ENCODE measurements at regions not wholly inside any gene's neighbourhood (a gene's known extent, or its start where the extent isn't known, plus 50 kb on each side); places are given as distances from the start of the nearest gene placed in this dataset.
"Not testable (repeated sequence)": the region's sequence is repeated elsewhere in the genome, so short reads cannot be mapped to it uniquely, and the experiment has no call there.

DNA sequence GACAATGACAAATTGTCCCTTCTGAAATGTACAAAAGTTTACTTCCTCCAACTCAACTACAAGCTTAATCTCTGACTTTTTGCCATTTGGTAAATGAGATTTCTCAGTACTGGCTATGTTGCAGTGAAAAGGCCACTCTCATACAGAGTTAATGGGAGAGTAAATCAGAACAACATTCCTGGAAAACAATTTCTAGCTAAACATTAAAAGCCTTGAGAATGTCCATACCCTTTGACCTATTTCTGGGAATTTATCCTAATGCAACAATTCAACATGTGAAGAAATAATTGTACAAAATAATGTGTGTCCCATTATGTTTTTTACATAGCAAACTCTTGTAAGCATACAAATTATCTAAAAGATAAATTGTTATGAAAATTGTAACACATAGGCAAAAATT lies 56.3 kb upstream of the SPEF2 start:
- no peak for DNase-seq (ENCODE audit: low read depth in 1 of 2, low spot score in 1 of 2)

DNA sequence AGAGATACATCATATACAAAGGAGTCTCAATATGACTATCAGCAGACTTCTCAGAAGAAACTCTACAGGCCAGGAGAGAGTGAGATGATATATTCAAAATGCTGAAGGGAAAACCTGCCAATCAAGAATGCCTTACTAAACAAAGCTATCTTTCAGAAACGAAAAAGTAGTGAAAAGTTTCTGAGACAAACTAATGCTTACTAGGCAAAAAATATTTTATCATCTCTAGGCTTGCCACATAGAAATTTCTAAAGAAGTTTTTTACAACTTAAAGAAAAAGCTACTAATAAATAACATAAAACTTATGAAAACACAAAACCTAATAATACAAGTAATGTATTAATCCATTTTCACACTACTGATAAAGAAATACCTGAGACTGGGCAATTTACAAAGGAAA lies 59.9 kb upstream of the SPEF2 start:
- DNase-seq (ENCODE audit: low read depth in 1 of 2, low spot score in 1 of 2), result no peak

- no peak for DNase-seq (ENCODE audit: low read depth in 1 of 2, low spot score in 1 of 2)
Measured at GRCh38 chr5:35557199-35557598, 60.5 kb upstream of the SPEF2 start.

DNA sequence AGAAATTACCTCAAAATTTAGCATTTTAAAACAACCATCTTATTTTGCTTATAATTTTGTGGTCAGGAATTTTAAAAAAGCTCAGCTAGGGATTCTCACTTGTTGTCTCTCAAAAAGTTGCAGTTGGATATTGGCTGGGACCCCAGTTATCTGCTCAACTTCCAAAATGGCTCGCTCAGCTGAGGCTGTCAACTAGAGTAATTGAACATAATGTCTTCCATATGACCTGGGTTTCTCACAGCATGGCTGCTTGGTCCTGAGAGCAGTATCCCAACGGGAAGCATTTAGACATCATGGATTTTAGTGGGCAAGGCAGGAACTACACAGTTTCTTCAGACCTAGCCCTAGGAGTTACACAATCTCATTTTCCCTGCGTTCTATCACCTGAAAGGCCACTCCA lies 63.6 kb upstream of the SPEF2 start:
- DNase-seq (ENCODE audit: low read depth in 1 of 2, low spot score in 1 of 2), result no peak

DNA sequence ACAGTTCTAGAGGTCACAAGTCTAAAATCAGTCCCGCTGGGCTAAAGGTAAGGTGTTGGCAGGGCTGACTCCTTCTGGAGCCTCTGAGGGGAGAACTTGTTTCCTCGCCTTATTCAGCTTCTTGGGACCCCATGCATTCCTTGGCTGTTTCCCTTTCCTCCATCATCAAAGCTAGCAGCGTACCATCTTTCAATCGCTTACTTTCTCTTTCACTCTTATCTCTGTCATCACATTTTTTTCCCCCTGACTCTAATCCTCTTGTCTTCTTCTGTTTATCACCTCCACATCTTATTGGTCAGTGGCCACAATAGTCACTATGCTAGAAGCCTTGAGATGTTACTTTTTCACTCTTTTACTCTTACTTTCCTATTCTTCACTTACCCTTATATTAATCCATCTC lies 72.5 kb upstream of the SPEF2 start:
- no peak for DNase-seq (ENCODE audit: low read depth in 1 of 2, low spot score in 1 of 2)

DNA sequence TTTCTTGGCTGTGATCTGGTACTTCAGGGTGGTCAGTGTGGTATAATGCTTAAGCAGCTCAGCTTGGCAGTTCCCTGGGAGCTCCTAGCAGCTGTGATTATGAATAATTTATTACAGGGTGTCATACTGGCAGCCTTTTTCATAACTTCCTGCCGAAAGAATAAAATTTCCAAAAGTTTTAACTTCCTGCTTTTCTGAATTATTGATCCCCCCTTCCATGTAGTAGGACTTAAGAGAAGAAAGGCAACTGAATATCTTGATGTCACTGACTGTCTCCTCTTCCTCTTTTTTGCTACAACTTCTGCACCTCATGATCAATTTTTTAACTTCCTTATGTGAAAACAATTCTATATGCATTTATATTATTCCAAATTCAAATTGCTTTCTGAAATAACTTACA lies 74.3 kb upstream of the SPEF2 start:
- DNase-seq (ENCODE audit: low read depth in 1 of 2, low spot score in 1 of 2), result no peak

GRCh38 chr5:35540002-35540401 lies 77.7 kb upstream of the SPEF2 start:
- no peak for DNase-seq (ENCODE audit: low read depth in 1 of 2, low spot score in 1 of 2)

- no peak for DNase-seq (ENCODE audit: low read depth in 1 of 2, low spot score in 1 of 2)
Measured at GRCh38 chr5:35538198-35538931, 79.3 kb upstream of the SPEF2 start.

DNA sequence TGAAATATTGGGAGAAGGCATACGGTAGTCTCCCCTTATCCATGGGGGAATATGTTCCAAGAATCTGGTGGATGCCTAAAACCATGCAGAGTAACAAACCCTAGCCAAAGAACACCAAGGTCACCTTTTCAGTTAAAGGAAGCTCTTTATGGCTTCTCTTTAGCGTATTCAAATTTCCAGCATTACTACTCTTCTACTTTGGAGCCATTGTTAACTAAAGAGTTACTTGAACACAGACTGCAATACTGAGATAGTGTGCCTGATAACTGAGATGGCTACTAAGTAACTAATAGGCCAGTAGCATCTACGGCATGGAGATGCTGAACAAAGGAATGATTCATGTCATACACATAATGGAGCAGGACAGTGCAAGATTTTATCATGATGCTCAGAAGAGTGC lies 84.5 kb upstream of the SPEF2 start:
- DNase-seq (ENCODE audit: low read depth in 1 of 2, low spot score in 1 of 2), result no peak

GRCh38 chr5:35531553-35531952 lies 86.1 kb upstream of the SPEF2 start:
- DNase-seq (ENCODE audit: low read depth in 1 of 2, low spot score in 1 of 2), result not testable (repeated sequence)

- no peak for DNase-seq (ENCODE audit: low read depth in 1 of 2, low spot score in 1 of 2)
Measured at GRCh38 chr5:35518104-35518503, 99.6 kb upstream of the SPEF2 start.

GRCh38 chr5:35516271-35516670 lies 101.4 kb upstream of the SPEF2 start:
- DNase-seq (ENCODE audit: low read depth in 1 of 2, low spot score in 1 of 2), result no peak

DNA sequence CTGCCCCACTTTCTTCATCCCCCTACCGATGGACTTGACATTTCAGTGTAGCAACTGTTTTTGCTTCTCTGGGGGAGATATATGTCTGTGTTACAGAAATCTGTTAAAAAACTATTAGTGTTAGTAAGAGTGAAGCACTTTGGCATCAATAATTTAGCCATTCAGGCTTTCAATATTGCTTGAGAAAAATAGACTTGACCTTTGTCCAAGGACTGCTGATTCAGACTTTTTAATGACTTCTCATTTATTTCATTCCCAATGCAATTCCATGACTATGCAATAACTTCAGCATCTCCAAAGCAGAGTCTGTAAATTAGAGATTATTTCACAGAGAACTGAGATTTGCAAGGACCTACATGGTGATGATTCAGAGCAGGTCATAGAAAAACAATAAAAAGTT lies 104.1 kb upstream of the SPEF2 start:
- no peak for DNase-seq (ENCODE audit: low read depth in 1 of 2, low spot score in 1 of 2)

GRCh38 chr5:35502206-35502605 lies 115.5 kb upstream of the SPEF2 start:
- DNase-seq (ENCODE audit: low read depth in 1 of 2, low spot score in 1 of 2), result no peak

DNA sequence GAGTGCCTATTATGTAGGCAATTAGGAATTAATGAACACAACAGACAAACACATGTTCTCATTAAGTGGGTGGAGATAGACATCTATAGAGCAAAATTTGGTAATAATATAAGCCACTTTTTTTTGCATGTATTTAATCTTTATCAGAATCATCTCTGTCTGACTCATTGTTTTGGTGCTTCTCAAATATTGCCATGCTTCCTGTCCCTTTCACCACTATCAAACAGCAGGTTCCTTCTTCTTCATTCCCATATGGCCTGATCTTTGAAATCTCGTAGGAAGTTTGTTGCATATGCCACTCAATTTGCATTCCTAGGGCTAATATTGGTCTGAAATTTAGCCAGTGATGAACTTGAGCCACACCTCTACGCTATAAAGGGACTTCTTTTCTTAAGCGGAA lies 128.9 kb upstream of the SPEF2 start:
- no peak for DNase-seq (ENCODE audit: low read depth in 1 of 2, low spot score in 1 of 2)

DNA sequence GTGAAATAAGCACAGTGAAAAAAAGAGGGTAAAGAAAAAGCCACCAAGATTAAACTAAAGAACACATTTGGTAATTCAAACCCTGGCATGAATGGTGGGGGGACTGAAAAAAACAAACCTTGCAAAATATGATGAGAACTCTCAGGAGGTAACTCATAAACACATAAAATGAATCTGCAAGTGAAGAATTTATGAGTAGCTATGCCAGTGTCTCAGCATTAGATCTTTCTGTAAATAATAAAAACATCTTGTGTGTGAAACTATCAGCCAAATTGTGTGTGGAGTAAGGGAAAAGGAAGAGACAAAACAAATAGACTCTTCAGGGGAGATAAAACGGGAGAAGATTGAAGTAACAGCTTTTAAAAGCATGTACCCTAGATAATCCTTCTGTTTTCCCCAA lies 129.6 kb upstream of the SPEF2 start:
- DNase-seq (ENCODE audit: low read depth in 1 of 2, low spot score in 1 of 2), result no peak

DNA sequence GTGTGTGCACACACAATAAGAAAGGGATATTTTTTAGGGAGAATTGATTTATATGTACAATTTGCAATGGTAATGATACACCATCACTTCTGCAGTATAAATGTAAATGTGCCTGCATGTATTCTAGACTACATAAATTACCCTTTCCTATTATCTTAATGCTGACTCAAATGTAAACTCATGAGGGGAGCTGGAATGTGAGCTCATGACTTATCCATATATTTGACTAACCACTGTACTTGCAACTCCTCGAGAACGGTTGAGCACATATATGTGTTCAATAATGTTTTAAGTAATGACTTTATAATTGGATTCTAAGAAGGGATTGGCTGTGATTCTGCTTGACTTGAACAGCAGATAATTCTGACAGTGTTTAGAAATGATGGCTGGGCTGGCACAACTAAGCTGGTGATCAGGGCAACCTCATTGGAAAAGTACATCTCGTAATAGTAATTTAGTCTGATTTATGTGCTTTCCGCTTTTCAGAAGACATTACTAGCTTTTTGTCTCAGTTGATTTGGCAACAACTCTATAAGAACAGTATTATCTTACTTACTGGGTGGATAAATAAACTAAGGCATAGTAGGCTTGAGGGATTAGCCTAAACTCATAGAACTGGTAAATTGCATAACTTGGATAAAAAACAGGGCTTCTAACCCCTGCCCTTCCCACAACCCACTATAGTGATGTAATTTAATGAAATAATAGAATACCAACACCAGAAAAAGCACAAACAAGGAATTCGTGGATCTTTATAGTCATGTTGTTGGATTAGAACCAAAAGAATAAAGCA lies 130.2 kb upstream of the SPEF2 start:
- no peak for DNase-seq (ENCODE audit: low read depth in 1 of 2, low spot score in 1 of 2)

GRCh38 chr5:35485487-35485886 lies 132.2 kb upstream of the SPEF2 start:
- no peak for DNase-seq (ENCODE audit: low read depth in 1 of 2, low spot score in 1 of 2)

GRCh38 chr5:35484241-35484640 lies 133.4 kb upstream of the SPEF2 start:
- no peak for DNase-seq (ENCODE audit: low read depth in 1 of 2, low spot score in 1 of 2)

- no peak for DNase-seq (ENCODE audit: low read depth in 1 of 2, low spot score in 1 of 2)
Measured at GRCh38 chr5:35483780-35484179, 133.9 kb upstream of the SPEF2 start.

DNA sequence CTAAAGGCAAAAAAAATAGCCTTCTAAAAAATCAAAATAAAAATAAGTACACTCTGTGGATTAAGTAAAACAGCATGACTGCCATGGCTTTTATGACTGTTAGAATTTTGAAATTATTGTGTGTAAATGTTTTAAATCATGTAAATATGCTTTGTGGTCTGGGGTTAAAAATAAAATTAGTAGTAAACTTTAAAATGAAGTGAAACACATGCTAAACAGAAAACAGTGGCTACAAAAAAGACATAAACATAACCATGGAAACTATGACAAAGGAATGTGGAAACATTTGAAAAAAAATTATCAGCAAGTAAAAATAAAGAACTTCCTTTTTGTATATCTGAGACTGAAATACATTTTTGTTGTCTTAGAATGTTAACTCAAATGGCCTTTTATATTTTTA lies 134.5 kb upstream of the SPEF2 start:
- DNase-seq (ENCODE audit: low read depth in 1 of 2, low spot score in 1 of 2), result no peak

- DNase-seq (ENCODE audit: low read depth in 1 of 2, low spot score in 1 of 2), result no peak
Measured at GRCh38 chr5:35482167-35482755, 135.4 kb upstream of the SPEF2 start.

All from activated CD4-positive, alpha-beta T cell treated with anti-CD3 and anti-CD28 coated beads, Interleukin-2, amount 50 U/mL, for 24 hours (primary cell).